Umbilical cord (tissue), 1 donor: ENCODE measurements at regions not wholly inside any gene's neighbourhood (a gene's known extent, or its start where the extent isn't known, plus 50 kb on each side); places are given as distances from the start of the nearest gene placed in this dataset.

Source experiments
- DNase-seq: peaks from one replicate; pipeline ENCODE4 v3.0.0-alpha.2; 2015; ENCODE audit warnings: low spot score

DNA sequence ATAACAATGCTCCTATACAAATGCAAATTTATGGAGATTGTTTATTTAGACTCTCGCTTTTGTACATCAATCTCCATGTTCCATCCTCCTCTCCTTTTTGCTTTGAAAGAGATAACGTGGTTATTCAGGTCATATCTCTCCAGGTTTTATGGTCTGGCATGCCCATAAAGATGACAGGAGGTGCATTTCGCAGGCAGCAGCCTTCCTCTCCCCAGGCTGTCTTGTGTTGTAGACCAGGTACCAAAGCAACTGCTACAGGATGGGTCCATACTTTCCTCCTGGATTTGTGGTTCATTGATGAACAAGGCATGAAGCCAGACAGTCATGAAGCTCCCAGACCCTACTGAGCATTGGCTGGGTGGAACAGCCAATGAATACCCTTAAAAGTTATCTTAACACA lies 400.2 kb upstream of the NPVF start:
- DNase-seq: no peak

DNA sequence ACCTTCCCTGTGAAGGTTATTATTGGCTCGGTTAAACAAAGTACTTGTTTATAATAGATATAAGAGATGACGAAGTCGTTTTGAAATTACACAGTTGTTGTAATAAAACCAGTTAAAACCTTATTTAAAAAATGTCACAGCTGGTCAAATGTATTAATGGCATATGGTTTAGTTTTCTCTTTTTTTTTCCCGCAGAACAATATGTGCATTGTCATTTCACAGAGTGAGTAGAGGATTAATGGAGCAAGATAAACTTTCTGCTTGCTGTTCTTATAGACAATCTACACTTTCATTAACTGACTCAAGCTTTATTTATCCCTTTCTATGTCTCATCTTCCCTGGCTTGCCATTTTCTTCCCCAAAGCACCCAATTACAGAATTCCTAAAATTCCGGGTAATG lies 404.3 kb upstream of the NPVF start:
- no peak for DNase-seq

GRCh38 chr7:25633426-25634036 lies 405.2 kb upstream of the NPVF start:
- peak; percentile 75 for DNase-seq

DNA sequence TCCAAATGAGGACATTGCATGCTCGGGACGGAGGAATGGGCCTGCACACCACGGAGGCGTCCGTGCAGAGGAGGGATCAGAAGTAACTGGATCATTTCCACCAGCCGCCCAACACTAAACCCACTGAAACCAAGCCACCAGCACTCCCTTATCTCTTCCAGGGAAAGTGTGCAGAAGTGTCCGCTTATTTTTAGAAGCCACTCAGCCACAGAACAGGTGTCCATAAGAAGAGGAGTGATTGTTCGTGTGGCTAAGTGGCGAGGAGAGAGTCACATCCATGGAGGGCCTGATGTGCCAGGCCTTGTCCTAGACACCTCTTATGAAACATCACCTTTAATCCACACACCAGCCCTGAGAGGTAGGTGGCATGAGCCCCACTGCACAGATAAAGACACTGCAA lies 407.9 kb upstream of the NPVF start:
- no peak for DNase-seq

- peak; percentile 90 for DNase-seq
Observed at GRCh38 chr7:25636871-25637283, 408.6 kb upstream of the NPVF start.

GRCh38 chr7:25638068-25638467 lies 409.8 kb upstream of the NPVF start:
- peak; percentile 81 for DNase-seq

DNA sequence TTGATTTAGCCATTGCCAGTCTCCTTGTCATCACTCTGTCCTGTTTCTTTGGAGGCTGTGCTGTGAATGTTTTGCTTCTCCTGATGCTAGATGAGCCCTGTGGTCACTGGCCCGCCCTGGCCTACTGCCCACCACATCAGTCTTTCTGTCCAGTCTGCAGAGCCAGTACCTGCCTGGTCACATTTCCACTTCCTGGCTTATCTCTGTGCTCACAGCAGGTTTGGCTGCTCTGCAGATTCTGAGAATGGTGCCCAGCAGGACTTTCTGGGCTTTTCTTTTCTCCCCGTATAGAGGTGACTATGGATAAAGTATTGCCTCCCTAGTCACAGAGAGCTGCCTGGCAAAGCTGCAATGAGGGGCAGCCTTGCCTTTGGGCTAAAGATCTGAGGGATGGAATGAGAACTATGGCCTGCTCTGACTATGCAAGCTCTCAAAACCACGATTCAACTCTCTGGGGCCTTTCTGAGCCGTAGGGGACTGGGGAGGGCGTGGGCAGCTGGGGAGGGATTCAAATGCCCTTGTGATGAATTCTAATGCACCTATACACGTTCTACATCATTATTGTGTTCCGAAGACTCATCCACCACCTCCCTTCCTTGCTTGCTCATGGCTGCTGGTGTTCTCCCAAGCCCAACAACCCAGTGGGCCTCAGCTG lies 410.4 kb upstream of the NPVF start:
- DNase-seq: no peak

DNA sequence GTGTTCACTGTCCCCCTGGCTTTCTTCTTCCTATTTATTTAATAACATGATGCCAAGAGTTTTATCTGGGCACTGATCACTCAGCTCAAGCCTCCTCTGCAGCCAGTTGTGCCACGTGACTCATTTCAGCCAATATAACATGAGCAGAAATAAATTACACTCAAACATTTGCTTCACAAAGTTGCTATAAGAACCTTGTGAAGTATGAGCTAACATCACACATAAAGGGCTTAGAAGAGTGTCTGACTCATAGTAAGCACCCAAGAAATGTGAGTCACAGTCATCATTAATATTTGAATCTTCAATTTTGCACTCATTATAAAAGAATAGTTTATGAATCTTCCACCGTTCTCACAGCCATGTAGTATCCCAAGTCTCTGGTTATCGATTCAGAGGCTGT lies 414.6 kb upstream of the NPVF start:
- DNase-seq: no peak

DNA sequence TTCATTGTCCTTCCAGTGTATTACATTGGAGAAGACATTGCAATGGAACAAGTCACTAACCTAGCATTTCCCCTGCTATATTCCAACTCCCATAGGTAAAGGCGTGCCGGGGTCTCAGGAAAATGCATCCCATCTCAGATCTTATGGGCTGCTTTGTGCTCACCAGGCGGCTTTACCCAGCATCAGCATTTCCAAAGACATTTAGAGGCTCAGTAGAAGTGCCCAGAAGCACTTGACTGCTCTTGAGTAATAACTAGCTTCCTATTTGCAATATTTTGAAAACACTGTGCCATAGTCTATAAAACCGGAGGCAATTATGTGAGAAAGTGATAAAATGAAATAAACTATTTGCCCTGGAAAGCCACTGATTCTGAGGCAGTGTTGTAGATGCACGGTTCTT lies 415.0 kb upstream of the NPVF start:
- no peak for DNase-seq

DNA sequence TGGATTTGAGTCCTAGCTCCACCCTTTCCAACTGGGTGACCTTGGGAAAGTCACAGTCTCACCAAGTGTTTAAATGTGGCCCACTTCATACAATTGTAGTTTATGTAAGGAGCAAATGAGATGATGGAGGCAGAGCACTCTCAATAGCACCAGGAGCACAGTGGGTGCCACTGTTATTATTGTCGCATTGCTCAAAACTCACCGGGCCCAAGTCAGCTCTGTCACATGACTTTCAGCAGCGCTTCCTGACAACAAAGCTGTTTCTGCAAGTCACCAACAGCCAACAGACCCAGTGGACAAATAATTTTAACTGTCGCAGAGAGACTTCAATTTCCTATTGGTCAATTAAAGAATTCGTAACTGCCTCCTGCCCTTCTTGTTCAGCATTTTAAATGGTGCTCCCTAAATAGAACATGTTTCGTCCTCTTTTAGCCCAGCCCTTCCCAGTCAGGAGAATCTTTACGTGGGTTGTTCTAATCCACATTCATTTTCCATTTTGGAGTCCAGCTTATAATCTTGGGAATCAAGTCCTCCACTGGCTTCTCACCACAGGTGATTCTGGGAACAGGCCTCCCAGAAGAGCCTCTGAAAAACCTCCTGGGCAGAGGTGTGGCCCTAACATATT lies 415.6 kb upstream of the NPVF start:
- no peak for DNase-seq

DNA sequence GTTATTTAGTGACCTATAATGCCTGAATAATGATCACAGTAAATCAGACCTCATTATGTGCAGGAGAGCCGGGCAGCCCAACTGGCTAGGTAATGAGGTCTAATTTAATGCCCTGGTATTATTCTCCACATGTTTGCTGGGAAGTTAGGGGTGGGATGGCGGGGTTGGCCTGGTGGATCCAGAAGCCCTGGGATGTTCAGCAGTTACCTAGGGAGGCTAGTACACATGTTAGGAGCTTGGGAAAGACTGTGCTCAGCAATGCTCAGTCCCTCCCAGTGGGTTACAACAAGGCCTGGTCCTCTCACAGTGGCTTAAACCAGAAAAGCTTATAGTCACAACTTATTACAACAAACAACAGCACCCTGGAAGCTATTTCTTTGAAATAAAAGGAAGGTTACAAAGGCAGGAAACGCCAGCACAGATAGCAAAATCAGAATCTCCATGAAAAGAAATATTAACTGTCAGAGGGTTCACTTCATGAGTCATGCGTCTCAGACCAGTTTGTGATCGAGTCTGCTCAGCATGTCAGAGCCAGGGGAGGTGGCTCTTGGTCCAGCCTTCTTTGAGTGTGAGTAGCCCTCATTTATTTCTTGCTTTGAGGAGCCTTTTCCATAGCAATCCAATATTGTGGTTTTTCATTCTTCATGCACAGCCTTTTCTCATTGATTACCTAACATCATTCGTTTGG lies 418.6 kb upstream of the NPVF start:
- DNase-seq: no peak

- DNase-seq: no peak
Observed at GRCh38 chr7:25647872-25648271, 419.6 kb upstream of the NPVF start.

DNA sequence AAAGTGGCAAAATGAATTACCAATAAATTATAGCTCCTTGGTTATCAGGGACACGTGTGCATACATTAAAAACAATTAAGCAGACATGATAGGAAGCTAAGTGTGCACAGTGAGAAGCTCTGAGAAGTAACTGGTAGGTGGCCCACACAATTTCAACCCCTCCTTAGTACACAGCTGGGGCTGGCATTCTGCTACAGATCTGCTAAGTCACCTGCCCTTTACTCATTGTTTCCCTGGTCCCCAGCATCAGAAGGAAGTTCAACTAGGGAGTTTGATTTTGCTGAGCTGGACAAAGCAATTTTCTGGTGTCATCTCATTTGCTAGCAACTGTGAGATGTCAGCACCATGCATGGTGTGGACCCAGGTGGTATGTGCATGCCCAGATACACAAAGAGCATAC lies 424.1 kb upstream of the NPVF start:
- DNase-seq: no peak

DNA sequence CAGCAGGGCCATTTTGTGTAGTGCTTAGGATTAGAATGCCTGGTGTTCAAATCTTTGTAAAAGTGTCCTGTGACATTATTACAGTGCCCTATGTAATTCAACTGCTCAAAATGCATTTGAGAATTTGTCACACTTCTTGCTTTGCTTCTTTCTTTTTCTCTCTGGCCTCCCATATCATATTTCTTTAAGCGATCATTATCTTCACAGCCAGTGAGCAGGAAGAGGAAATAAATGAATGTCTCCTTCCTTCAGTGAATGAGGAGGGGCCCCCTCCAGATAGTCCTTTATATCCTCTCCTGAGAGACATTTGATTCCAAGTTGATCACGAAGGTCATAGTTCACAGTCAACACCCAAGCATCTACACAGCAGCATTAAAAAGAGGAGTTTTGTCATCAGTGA lies 425.1 kb upstream of the NPVF start:
- DNase-seq: no peak

GRCh38 chr7:25656071-25656470 lies 427.8 kb upstream of the NPVF start:
- no peak for DNase-seq

GRCh38 chr7:25656581-25657026 lies 428.3 kb upstream of the NPVF start:
- no peak for DNase-seq

GRCh38 chr7:25658375-25658774 lies 430.1 kb upstream of the NPVF start:
- DNase-seq: no peak

DNA sequence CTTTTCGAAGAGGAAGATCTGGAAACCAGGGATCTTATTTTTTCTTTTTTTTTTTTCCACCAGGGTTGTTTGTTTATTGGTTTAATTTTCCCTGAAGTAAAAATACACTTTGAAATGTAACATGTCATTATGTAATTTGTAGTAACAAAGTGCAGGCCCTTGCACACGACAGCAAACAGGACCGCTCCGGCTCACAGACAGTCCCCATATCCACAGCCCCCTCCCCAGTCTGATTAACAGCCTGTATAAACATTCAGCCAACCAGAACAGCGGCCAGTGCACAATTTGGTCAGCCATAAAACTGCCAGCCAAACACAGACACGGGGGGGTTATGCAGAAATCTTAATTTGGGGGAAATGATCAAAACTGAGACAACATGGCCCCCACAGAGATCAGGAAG lies 431.6 kb upstream of the NPVF start:
- no peak for DNase-seq

DNA sequence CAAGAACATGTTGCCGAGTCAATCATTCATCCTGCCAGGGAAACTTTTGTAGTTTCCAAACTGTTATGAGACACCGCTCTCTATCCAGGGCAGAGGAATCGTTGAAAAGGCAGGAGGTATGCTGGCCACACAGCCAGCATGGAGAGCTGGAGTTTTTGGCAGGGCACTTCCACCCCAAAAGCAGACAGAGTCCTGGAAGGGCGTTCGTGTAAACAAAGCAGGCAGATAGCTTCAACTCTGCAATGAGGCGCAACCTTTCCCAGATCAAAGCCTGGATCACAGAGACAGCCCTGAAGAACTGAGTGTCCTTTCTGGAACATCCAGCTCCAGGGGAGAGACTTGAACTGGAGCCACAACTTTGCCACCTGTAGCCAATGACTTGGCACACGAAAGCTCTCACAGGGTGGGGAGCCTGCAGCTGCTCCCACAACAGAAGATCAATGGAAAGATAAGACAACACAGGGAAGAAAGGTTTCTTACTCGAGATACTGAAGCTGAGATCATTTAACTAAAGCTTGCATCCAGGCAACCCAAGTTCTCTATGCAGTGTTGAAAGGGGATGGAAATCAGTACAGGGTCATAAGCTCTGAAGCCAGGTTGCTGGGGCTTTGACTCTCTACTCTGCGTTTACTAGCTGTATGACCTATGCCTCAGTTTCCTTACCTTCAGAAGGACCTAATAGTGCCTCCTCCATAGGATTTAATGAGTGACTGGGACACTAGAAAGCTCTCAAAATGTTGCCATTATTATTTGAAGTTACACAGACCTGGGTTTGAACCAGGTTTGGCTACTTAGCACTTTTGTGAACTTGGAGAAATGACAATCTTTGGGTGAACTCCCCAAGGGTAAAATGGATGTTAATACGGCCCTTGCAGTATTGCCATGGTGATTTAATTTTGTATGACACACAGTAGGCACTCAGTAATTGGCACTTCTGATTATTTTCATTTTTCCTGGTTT lies 434.8 kb upstream of the NPVF start:
- no peak for DNase-seq

- peak; percentile 86 for DNase-seq
Observed at GRCh38 chr7:25663877-25664276, 435.6 kb upstream of the NPVF start.

DNA sequence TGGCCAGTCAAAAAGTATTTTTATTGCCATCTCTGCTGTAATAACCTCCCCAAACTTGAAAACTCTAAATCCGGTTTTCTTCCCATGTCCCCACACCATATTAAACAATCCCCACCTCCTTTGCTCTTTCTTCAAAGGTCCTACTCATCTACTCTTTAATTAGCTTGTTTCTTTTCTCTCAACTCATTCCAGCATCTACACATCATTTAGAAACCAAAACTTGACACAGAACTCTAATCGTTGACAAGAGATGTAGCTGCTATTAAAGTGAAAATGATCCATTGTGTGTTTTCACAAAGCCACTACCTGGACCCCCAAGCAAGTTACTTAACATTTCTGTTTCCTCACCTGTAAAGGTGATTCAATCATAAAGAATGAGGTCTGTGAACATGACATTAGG lies 436.3 kb upstream of the NPVF start:
- no peak for DNase-seq

GRCh38 chr7:25665374-25665773 lies 437.1 kb upstream of the NPVF start:
- no peak for DNase-seq
